ENCODE measurements at regions not wholly inside any gene's neighbourhood (a gene's known extent, or its start where the extent isn't known, plus 50 kb on each side); places are given as distances from the start of the nearest gene placed in this dataset.

DNA sequence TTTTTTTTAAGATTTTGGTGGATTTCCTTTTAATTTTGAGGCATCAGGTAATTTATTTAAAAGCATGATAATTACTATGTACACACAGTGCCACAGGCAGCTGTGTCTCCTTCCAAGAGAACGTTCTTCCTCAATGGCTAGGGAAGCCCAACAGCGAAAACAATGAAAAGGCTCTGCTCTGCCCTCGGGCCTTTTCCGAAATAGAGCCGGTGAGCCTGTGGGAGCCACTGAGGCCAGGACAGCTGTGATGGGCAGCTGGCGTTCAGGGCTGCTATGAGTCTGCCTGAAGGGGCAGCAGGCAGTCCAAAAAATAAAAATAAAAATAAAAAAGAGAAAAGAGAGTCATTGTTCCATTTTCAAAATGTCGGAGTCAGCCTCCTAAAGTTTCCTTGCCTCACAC, 443.8 kb downstream of the KIF16B start:
- no peak for DNase-seq (ENCODE audit: low read depth)
- in situ Hi-C loops (cut with HindIII; ENCODE audit: low pct_unique_long_range_greater_than_20kb, low sequenced_read_pairs): no loop called here

- no peak for DNase-seq (ENCODE audit: low read depth)
- in situ Hi-C loops (cut with HindIII; ENCODE audit: low pct_unique_long_range_greater_than_20kb, low sequenced_read_pairs): no loop called here
Measured at GRCh38 chr20:16128538-16129106, 444.6 kb downstream of the KIF16B start.

DNA sequence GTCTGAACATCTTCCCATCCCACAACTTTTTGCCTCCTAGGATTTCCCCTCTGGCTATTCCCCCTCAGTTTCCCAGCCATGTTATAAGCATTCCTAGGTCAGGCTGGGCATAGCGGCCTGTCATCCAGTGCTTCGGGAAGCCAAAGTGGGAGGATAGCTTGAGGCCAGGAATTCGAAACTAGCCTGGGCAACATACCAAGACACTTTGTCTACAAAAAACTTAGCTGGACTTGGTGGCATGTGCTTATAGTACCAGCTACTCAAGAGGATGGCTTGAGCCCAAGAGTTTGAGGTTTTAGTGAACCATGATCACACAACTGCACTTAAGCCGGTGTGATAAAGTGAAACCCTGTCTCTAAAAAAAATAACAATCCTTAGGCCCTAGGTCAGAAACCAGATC, 447.4 kb downstream of the KIF16B start:
- DNase-seq (ENCODE audit: low read depth): no peak
- in situ Hi-C loops (cut with HindIII; ENCODE audit: low pct_unique_long_range_greater_than_20kb, low sequenced_read_pairs): no loop called here

- DNase-seq (ENCODE audit: low read depth): no peak
- in situ Hi-C loops (cut with HindIII; ENCODE audit: low pct_unique_long_range_greater_than_20kb, low sequenced_read_pairs): no loop called here
Measured at GRCh38 chr20:16124911-16125776, 448.1 kb downstream of the KIF16B start.

DNA sequence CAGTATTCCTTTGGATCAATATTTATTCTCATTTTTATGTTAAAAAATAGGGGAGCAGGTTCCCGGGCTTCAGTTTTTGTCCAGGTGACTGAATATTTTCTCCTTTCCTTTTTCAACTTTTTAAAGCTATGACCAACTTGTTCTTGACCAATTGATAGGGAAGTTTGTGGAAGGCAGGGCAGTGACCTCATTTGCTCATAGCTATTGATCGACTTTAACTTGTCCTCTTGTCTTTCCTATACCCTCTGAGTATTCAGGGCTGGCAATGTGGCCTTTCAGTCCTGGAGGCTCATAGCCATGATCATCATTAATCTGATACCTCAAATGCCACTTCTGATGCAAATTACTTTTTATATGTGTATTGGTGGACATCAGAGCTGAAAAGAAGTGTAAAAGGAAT, 448.8 kb downstream of the KIF16B start:
- DNase-seq (ENCODE audit: low read depth): no peak
- in situ Hi-C loops (cut with HindIII; ENCODE audit: low pct_unique_long_range_greater_than_20kb, low sequenced_read_pairs): no loop called here

GRCh38 chr20:16123623-16124022, 449.6 kb downstream of the KIF16B start:
- in situ Hi-C loops (cut with HindIII; ENCODE audit: low pct_unique_long_range_greater_than_20kb, low sequenced_read_pairs): no loop called here
- no peak for DNase-seq (ENCODE audit: low read depth)

DNA sequence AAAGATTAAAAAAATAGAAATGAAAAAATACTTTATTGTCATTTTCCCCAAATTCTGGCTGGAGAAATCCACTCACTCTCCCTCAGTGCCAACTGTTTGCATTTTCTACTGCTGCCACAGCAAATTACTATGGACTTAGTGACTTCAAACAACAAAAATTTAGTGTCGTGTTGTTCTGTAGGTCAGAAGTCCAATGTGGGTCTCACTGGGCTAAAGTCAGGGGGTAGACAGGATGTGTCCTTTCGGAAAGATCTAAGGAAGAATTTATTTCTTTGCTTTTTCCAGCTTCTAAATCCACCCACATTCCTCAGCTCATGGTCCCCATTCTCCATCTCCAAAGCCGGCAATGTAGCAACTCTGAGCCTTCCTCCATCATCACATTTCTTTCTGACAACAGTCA, 453.3 kb downstream of the KIF16B start:
- DNase-seq (ENCODE audit: low read depth): no peak
- in situ Hi-C loops (cut with HindIII; ENCODE audit: low pct_unique_long_range_greater_than_20kb, low sequenced_read_pairs): no loop called here

GRCh38 chr20:16115911-16116552, 457.2 kb downstream of the KIF16B start:
- in situ Hi-C loops (cut with HindIII; ENCODE audit: low pct_unique_long_range_greater_than_20kb, low sequenced_read_pairs): no loop called here
- no peak for DNase-seq (ENCODE audit: low read depth)

DNA sequence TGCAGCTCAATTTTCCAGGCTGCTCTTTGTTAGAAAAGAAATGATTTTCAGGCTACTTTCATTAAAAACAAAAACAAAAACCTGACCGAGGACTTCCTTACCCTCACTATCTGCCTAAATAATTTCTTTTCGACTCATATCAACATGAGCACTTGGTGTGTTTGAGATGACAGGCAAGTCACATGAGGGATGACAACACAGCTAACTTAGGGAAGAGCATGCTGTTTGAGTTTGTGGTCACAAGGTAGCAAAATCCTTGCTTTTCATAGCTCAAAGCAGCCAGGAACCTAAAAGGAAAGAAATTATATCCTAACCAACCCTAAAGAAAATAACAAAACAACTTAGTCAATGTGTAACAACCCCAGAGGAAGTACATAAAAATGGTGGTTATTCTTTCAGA, 459.5 kb downstream of the KIF16B start:
- in situ Hi-C loops (cut with HindIII; ENCODE audit: low pct_unique_long_range_greater_than_20kb, low sequenced_read_pairs): no loop called here
- DNase-seq (ENCODE audit: low read depth): no peak

GRCh38 chr20:16111852-16112412, 461.3 kb downstream of the KIF16B start:
- in situ Hi-C loops (cut with HindIII; ENCODE audit: low pct_unique_long_range_greater_than_20kb, low sequenced_read_pairs): no loop called here
- no peak for DNase-seq (ENCODE audit: low read depth)

DNA sequence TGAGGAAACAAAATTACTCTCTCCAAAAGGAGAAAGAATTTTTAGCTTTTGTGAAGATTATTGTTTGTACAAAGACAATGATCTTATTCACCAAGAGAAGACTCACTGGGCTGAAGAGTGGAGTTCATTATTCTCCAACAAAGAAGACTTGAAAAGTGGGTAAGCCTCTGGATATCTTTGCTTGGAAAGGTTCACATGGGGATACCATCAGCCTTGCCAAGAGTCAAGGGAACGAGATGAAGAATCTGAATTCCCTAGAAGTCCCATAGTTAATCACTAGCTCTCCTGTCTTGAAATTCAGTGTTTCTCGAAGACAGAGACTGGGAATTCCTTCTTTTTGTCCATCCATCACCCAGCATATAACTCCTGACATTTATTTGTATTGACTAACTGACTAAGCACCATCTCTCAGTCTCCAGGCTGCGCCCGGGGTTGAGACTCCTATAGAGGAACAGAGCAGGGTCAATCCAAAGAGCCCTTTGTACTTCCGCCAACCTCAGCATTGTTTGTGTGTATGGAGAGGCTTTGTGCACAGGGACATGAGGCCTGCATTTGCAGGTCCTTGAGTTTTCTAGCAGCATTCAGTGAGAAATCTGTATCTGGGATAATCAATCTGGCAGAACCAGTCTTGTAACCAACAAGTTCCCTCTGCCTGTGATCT, 461.9 kb downstream of the KIF16B start:
- in situ Hi-C loops (cut with HindIII; ENCODE audit: low pct_unique_long_range_greater_than_20kb, low sequenced_read_pairs): no loop called here
- DNase-seq (ENCODE audit: low read depth): no peak

DNA sequence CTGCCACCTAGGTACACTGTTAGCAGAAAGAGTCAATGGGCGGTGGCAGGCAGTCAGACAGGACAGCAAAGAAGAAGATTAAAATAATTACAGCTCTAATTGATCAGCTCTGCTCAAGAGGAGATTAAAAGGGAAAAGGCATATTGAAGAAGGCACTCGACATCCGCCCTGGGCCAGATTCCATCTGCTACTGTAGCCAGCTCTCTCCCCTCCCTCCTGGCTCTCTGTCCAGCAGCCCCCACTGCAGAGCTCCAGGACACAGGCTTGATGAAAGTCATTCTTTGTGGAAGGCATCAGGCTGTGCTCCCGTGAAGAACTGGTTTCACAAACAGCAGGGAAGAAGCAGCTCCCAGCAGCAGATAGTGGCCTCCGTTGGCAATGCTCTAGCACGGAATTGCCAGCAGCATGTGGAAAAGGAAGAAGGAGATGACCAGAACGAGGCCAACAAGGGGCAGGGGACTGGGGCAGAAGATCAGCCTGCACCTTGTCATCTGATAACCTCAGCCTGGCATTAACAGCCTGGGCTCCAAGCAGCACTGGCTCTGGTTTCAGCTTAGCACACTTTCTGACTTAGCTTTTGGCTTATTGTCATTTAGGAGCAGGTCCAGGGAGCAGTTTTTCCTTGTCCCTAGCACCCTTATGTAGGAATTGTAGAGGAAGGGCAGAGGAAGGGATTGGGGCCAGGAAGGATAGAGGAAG, 465.9 kb downstream of the KIF16B start:
- DNase-seq (ENCODE audit: low read depth): no peak
- in situ Hi-C loops (cut with HindIII; ENCODE audit: low pct_unique_long_range_greater_than_20kb, low sequenced_read_pairs): no loop called here

DNA sequence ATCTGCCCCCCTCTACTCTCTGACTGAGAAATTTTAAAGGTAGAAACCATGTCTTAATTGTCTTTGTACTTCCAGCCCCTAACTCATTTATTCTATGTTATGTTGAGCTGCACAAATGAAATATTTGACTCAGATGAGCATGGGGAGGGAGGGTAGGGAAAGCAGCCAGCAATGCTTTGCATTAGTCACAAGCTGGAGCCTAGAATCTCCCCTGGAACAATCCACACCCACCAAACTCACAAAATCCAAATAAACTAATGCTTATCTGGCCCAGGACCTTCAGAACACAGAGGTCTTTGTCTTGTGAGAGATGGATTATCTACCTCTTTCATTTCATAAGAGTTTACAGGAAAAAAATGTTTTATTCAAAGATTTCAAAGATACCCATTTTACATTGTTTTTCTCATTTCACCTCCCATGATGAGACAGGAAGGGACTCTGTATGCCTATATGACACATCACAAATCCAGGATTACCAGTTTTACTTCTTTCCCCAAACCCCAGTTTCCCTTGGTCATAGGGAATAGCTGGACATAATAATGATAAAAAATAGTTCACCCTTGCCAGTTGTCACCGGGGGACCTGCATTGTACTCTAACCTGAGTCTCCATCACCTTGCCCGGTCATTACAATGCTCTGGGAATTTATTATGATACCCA, 466.9 kb downstream of the KIF16B start:
- no peak for DNase-seq (ENCODE audit: low read depth)
- in situ Hi-C loops (cut with HindIII; ENCODE audit: low pct_unique_long_range_greater_than_20kb, low sequenced_read_pairs): no loop called here

DNA sequence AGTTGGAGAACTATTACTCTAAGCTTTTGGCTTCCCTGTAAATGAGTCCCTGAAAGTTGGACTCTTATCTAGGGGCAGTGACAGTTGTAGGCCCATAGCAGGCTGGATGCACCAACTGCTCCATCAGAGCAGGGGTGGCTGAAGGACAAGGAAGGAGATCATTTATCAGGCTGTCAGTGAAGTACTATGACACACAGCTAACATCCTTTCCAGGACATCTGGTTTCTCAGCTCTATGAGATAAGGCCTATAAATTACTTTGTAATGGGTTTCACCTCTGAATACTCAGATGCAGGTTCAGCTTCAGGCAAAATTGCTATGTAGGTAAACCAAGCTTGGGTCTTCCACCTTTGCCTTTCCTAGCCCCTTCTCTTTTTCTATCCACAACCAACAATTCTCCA, 468.5 kb downstream of the KIF16B start:
- no peak for DNase-seq (ENCODE audit: low read depth)

More for the DNA sequence above, 468.5 kb downstream of the KIF16B start:
- in situ Hi-C loops (cut with HindIII; ENCODE audit: low pct_unique_long_range_greater_than_20kb, low sequenced_read_pairs): no loop called here

Data from Caki2 (cell line).